ENCODE measurements at regions not wholly inside any gene's neighbourhood (a gene's known extent, or its start where the extent isn't known, plus 50 kb on each side); places are given as distances from the start of the nearest gene placed in this dataset.

- DNase-seq (ENCODE audit: low spot score): no peak
These were observed 108.0 kb downstream of the DUSP10 start for GRCh38 chr1:221633841-221634409.

- no peak for DNase-seq (ENCODE audit: low spot score)
These were observed 107.3 kb downstream of the DUSP10 start for GRCh38 chr1:221634606-221635005.

- no peak for DNase-seq (ENCODE audit: low spot score)
These were observed 106.6 kb downstream of the DUSP10 start for GRCh38 chr1:221635305-221635704.

GRCh38 chr1:221636096-221636495 is 105.8 kb downstream of the DUSP10 start:
- no peak for DNase-seq (ENCODE audit: low spot score)

GRCh38 chr1:221636967-221637366 is 104.9 kb downstream of the DUSP10 start:
- no peak for DNase-seq (ENCODE audit: low spot score)

- DNase-seq (ENCODE audit: low spot score): no peak
These were observed 104.2 kb downstream of the DUSP10 start for GRCh38 chr1:221637641-221638041.

- DNase-seq (ENCODE audit: low spot score): no peak
These were observed 103.3 kb downstream of the DUSP10 start for GRCh38 chr1:221638595-221638994.

- DNase-seq (ENCODE audit: low spot score): no peak
These were observed 100.1 kb downstream of the DUSP10 start for GRCh38 chr1:221641811-221642210.

GRCh38 chr1:221643404-221644144 is 98.3 kb downstream of the DUSP10 start:
- DNase-seq (ENCODE audit: low spot score): no peak

- no peak for DNase-seq (ENCODE audit: low spot score)
These were observed 97.8 kb downstream of the DUSP10 start for GRCh38 chr1:221644145-221644448.

- no peak for DNase-seq (ENCODE audit: low spot score)
These were observed 97.1 kb downstream of the DUSP10 start for GRCh38 chr1:221644663-221645258.

GRCh38 chr1:221648201-221648600 is 93.7 kb downstream of the DUSP10 start:
- no peak for DNase-seq (ENCODE audit: low spot score)

All from ecto neural progenitor cell (in vitro differentiated cells).